OCI-LY7 (cell line): ENCODE measurements at regions not wholly inside any gene's neighbourhood (a gene's known extent, or its start where the extent isn't known, plus 50 kb on each side); places are given as distances from the start of the nearest gene placed in this dataset.

Source experiments
- BruUV-seq: library from RNA; stranded (reverse); fragments of 400-500 nt; replicated peaks from 2 replicates; lab custom pipeline; 2021; lab: Mats Ljungman, UMichigan
- CTCF ChIA-PET: fragments of 300-600 bp; sonication (Branson Sonifier 250); formaldehyde crosslinking; loops from one replicate; lab custom pipeline; 2022; ENCODE audit warnings: antibody characterized with exemption; ENCODE audit not compliant: unreplicated experiment; lab: Charles Lee
- POLR2A ChIA-PET: fragments of 300-600 bp; sonication (Branson Sonifier 250); formaldehyde crosslinking; loops from one replicate; lab custom pipeline; 2022; ENCODE audit warnings: antibody characterized with exemption; lab: Charles Lee
- DNase-seq: peaks from one replicate; pipeline ENCODE4 v3.0.0-alpha.2; 2015; ENCODE audit warnings: low spot score
- H2AFZ ChIP-seq: fragments of 200-600 bp; sonication (generic), shearing (Covaris generic); 2 replicates; pipeline ENCODE4 v1.6.1; 2014; ENCODE audit warnings: mild to moderate bottlenecking, antibody characterized with exemption, low read length, moderate library complexity
- H3K27ac ChIP-seq: fragments of 200-600 bp; sonication (generic); 2 replicates; pipeline ENCODE4 v1.5.1; 2014; ENCODE audit warnings: mixed run types, low read depth, mild to moderate bottlenecking, moderate library complexity, low read length, inconsistent platforms; ENCODE audit not compliant: poor library complexity, severe bottlenecking
- H3K36me3 ChIP-seq: fragments of 200-600 bp; sonication (generic); 2 replicates; pipeline ENCODE4 v1.6.1; 2014; ENCODE audit warnings: mild to moderate bottlenecking, antibody characterized with exemption, low read length, moderate library complexity, mixed read lengths; ENCODE audit not compliant: insufficient read depth
- H3K4me1 ChIP-seq: fragments of 200-600 bp; sonication (generic); 2 replicates; pipeline ENCODE4 v1.5.1; 2014; ENCODE audit warnings: mild to moderate bottlenecking, low read length; ENCODE audit not compliant: insufficient read depth, poor library complexity, severe bottlenecking
- H3K4me2 ChIP-seq: fragments of 200-600 bp; sonication (generic); 2 replicates; pipeline ENCODE4 v1.6.1; 2014; ENCODE audit warnings: mild to moderate bottlenecking, low read length
- H3K4me3 ChIP-seq: fragments of 200-600 bp; sonication (generic); 2 replicates; pipeline ENCODE4 v1.5.1; 2014; ENCODE audit warnings: mild to moderate bottlenecking, low read depth, low read length; ENCODE audit not compliant: poor library complexity, severe bottlenecking
- H3K79me2 ChIP-seq: fragments of 200-600 bp; sonication (generic); 2 replicates; pipeline ENCODE4 v1.6.1; 2016; ENCODE audit warnings: low read depth, mild to moderate bottlenecking, low read length, moderate library complexity, mixed read lengths; ENCODE audit not compliant: insufficient read depth
- H3K9me2 ChIP-seq: fragments of 200-600 bp; sonication (generic); 2 replicates; pipeline ENCODE4 v1.6.1; 2016; ENCODE audit warnings: mild to moderate bottlenecking, low read length, mixed read lengths; ENCODE audit not compliant: insufficient read depth
- H3K9me3 ChIP-seq: fragments of 200-600 bp; sonication (generic); 2 replicates; pipeline ENCODE4 v1.6.1; 2014; ENCODE audit warnings: mild to moderate bottlenecking, mixed run types, low read length, mixed read lengths
- H4K20me1 ChIP-seq: fragments of 200-600 bp; sonication (generic); 2 replicates; pipeline ENCODE4 v1.6.1; 2014; ENCODE audit warnings: mild to moderate bottlenecking, antibody characterized with exemption, low read length, moderate library complexity, mixed read lengths; ENCODE audit not compliant: insufficient read depth
- EZH2phosphoT487 ChIP-seq: fragments of 200-600 bp; sonication (generic); IDR thresholded peaks from 2 replicates; pipeline ENCODE4 v1.6.1; 2018; ENCODE audit warnings: low read depth, borderline replicate concordance, mild to moderate bottlenecking, mixed run types, antibody characterized with exemption, low read length, moderate library complexity, mixed read lengths
- intact Hi-C: fragments of 100-400 bp; cut with micrococcal nuclease; formaldehyde crosslinking; loops from one replicate; pipeline ENCODE4 v1.10.0; 2022; ENCODE audit not compliant: unreplicated experiment
- TF ChIP-seq, protein P1 (sequence below): fragments of 200-600 bp; sonication (generic); conservative IDR thresholded peaks from 2 replicates; pipeline ENCODE4 v1.5.1; 2014; ENCODE audit warnings: mild to moderate bottlenecking, antibody characterized with exemption, low read length, moderate library complexity, mixed read lengths

GRCh38 chr6:6420107-6420506, 99.6 kb upstream of the F13A1 start:
- Histone ChIP-seq H4K20me1 (no peaks in the 10 kb centered on the region), H3K4me1 (no peaks in the 10 kb centered on the region), H3K4me2 (no peak overlapping the region), H3K79me2 (no peaks in the 10 kb centered on the region), H3K27ac (no peak overlapping the region), H2AFZ (no peak overlapping the region), H3K36me3 (peaks cover under 1% of the 10 kb centered on the region; the same call in 1 of the 2 replicates), H3K4me3 (no peak overlapping the region), H3K9me2 (no peaks in the 10 kb centered on the region), H3K9me3 (peaks cover 30% of the 10 kb centered on the region)
- BruUV-seq = no TSS peak
- CTCF ChIA-PET = no interaction called here
- intact Hi-C loops = no loop called here
- TF ChIP-seq, protein P1, sequence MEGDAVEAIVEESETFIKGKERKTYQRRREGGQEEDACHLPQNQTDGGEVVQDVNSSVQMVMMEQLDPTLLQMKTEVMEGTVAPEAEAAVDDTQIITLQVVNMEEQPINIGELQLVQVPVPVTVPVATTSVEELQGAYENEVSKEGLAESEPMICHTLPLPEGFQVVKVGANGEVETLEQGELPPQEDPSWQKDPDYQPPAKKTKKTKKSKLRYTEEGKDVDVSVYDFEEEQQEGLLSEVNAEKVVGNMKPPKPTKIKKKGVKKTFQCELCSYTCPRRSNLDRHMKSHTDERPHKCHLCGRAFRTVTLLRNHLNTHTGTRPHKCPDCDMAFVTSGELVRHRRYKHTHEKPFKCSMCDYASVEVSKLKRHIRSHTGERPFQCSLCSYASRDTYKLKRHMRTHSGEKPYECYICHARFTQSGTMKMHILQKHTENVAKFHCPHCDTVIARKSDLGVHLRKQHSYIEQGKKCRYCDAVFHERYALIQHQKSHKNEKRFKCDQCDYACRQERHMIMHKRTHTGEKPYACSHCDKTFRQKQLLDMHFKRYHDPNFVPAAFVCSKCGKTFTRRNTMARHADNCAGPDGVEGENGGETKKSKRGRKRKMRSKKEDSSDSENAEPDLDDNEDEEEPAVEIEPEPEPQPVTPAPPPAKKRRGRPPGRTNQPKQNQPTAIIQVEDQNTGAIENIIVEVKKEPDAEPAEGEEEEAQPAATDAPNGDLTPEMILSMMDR = no peak
- TF ChIP-seq EZH2phosphoT487 = no peak
- POLR2A ChIA-PET = interaction anchor here (0.7 to 2.6 kb wide), 3 partner anchors 13 to 50 kb away, joined by 3 to 16 read pairs (median 3); no protein-coding TSS in a partner anchor
- DNase-seq = no peak

DNA sequence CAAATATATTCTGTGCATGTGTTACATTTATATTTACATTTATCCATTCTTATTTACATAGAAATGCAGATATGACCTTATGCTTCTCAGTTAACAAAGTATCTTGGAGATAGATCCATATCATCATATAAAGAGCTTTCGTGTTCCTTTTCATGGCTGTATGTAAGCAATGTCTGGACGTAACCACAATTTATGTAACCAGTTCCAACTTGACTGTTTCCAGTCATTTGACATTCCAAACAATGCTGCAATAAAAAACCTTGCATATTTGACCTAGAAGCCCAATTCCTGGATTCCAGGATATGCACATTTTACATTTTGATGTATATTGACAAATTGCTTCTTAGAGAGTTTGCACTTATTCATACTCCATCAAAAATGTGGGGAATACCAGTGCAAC, 113.7 kb upstream of the F13A1 start:
- no TSS peak for BruUV-seq
- Histone ChIP-seq H2AFZ (no peak overlapping the region), H3K4me1 (no peaks in the 10 kb centered on the region), H3K4me2 (no peak overlapping the region), H3K9me3 (no peaks in the 10 kb centered on the region), H3K27ac (no peak overlapping the region), H3K79me2 (no peaks in the 10 kb centered on the region), H3K4me3 (no peak overlapping the region), H3K9me2 (no peaks in the 10 kb centered on the region), H3K36me3 (no peaks in the 10 kb centered on the region), H4K20me1 (no peaks in the 10 kb centered on the region)
- TF ChIP-seq EZH2phosphoT487 = no peak
- TF ChIP-seq, protein P1 = no peak
- no peak for DNase-seq
- ChIA-PET CTCF (no interaction called here), POLR2A (interaction anchor here (0.5 to 1.3 kb wide), 2 partner anchors 27 to 72 kb away, joined by 4 read pairs; no protein-coding TSS in a partner anchor)
- intact Hi-C loops = no loop called here

- Histone ChIP-seq H3K4me1 (no peaks in the 10 kb centered on the region), H2AFZ (no peak overlapping the region), H3K4me3 (no peak overlapping the region), H3K27ac (no peak overlapping the region), H3K9me2 (no peaks in the 10 kb centered on the region), H4K20me1 (no peaks in the 10 kb centered on the region), H3K9me3 (no peaks in the 10 kb centered on the region), H3K36me3 (no peaks in the 10 kb centered on the region), H3K4me2 (no peak overlapping the region), H3K79me2 (no peaks in the 10 kb centered on the region)
- BruUV-seq = no TSS peak
- intact Hi-C loops = no loop called here
- no peak for TF ChIP-seq EZH2phosphoT487
- TF ChIP-seq, protein P1 = no peak
- POLR2A ChIA-PET = interaction anchor here (1.3 kb wide), 1 partner anchor 28 kb away, joined by 4 read pairs; no protein-coding TSS in a partner anchor
- no peak for DNase-seq
- CTCF ChIA-PET = no interaction called here
These were observed 114.3 kb upstream of the F13A1 start for GRCh38 chr6:6434723-6435122.
